HG02973 (cell line): ENCODE measurements at regions not wholly inside any gene's neighbourhood (a gene's known extent, or its start where the extent isn't known, plus 50 kb on each side); places are given as distances from the start of the nearest gene placed in this dataset.

ENCODE experiments used
- ATAC-seq: cut with Tn5 transposase; IDR thresholded peaks from one replicate; pipeline ENCODE4 v1.9.1; 2021; ENCODE audit warnings: moderate library complexity; ENCODE audit not compliant: unreplicated experiment

DNA sequence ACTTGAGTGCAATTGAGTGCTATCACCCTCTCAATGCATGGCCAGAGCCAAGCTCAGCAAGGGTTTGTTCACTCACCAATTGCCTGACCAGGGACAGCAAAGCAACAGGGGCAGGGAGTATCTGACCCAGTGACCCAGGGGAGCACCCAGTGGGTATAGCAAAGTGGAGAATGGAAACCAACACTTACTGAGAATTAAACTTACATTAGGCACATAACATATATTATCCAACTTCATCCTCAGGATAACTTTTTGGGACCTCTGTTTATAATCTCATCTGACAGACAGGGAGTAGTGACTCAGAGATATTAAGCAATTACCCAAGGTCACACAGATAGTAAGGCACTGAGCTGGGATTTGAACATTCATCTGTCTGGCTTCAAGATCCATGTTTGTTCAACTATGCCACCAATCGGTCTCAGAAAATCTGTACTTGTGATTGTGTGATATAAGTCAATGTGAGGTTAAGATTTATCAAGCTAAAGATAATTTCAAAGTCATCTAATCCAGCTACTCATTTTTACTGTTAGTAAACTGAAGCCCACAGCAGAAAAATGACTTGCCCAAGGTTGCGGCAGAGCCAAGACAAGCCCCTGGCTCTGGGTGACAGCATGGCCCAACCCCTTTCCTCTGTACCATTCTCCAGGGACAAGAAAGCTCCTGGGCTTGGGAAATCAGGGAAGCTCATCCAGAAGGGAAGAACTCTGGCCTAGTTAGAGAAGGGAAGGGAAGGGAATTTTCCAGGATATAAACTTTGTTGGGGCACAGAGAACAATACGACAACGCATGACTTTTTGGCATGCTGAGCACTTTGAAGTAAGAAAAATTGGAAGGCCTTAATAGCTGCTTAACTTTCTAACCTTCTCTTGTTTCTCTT lies 138.0 kb upstream of the SMAD3 start:
- ATAC-seq: no peak

DNA sequence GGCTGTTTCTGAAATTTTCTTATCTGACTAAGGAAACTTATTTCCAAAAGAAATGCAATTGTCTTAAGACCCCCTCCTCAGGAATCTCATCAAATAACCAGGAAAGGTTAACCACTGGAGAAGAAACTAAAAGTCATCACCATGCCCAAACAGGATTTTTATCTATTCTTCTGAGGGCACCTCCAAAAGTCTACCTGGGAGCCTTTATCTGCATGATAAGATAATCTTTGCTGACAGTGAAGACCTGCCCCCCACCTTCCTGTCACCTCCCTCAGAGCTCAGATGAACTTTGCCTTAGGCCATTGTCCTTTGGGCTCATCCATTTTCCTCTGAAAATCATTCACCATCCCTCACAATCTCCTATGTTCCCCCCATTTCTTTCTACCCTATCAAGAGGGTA lies 137.3 kb upstream of the SMAD3 start:
- no peak for ATAC-seq

DNA sequence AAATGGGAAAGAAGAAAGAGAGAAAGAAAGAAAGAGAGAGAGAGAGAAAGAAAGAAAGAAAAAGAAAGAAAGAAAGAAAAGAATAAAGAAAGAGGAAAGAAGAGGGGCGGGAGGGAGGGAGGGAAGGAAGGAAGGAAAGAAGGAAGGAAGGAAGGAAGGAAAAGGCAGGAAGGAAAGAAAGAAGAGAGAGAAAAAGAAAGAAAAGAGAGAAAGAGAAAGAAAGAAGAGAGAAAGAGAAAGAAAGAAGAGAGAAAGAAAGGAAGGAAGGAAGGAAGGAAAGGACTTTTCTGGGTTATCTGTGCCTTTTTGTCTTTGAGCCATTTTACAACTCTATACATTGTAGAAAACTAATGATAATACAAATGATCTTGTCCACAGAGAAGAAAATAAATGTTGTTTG lies 136.6 kb upstream of the SMAD3 start:
- ATAC-seq: no peak

DNA sequence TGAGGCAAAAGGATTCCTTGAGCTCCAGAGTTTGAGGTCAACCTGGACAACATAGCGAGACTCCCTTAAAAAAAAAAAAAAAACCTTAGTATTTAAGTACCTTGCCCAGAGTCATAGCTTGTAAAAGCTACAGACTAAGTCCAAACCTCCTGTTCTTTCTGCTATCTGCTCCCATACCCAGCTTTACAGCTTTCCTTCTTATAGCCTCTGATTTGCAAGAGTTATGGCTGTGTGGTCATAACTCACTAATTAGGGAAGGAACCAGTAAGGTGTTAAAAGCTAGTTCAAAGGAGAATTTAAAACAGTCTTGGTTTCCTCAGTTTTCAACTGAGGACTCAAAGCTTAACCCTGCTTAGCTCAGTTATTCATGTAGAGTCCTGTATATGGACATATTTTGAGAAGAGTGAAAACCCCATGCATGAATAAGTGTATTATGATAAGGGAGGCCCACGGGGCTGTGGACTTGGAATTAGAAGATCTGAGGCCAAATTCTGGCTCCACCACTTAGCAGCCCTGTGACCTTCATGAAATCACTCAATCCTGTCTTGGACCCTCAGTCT lies 135.5 kb upstream of the SMAD3 start:
- no peak for ATAC-seq

DNA sequence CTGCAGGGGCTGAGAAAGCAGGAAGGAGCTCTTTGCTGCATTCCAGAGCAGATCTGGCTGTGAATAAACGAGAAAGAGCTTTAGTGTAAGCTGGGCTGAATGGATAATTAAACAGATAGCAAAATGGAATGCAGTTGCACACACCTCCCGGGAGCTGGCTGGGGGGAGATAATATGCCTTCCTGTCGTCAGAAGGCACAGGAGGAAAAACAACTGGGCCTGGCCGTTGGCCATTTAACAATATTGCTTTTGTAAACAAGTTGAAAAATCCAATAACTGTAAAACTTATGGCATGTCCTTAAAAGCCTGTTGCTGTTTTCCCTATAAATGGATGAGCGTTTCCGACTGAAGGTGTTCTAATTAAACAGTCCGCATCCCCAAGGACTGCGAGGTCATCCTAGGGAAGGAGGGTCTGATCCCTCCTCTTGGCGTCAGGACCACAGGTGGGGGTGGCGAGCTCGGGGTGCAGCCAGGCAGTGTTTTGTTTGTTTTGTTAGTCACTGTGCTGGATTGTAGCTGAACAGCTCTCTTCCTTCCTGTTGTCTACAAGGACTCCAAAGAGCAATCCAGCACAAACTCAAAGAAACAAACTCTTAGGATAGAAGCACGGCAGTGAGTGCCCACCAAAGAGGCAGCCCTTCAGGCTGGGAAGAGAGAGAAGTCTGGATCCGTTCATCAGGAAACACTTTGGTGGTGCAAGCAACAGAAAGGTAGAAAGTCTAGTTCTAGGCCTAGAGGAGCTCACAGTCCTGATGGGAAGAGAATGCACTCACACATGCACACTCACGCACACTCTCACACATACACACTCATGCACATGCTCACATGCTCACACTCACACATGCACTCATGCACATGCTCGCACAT lies 133.4 kb upstream of the SMAD3 start:
- no peak for ATAC-seq

DNA sequence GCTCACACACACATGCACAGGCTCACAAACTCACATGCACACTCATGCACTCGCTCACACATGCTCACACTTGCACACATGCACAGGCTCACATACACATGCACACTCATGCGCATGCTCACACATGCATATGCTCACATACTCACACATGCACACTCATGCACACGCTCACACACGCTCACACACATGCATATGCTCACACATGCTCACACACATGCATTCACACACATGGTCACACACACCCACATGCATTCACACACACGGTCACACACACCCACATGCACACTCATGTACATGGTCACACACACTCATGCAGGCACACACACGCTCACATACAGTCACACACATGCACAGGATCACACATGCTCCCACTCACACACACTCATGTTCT lies 132.8 kb upstream of the SMAD3 start:
- ATAC-seq: no peak

DNA sequence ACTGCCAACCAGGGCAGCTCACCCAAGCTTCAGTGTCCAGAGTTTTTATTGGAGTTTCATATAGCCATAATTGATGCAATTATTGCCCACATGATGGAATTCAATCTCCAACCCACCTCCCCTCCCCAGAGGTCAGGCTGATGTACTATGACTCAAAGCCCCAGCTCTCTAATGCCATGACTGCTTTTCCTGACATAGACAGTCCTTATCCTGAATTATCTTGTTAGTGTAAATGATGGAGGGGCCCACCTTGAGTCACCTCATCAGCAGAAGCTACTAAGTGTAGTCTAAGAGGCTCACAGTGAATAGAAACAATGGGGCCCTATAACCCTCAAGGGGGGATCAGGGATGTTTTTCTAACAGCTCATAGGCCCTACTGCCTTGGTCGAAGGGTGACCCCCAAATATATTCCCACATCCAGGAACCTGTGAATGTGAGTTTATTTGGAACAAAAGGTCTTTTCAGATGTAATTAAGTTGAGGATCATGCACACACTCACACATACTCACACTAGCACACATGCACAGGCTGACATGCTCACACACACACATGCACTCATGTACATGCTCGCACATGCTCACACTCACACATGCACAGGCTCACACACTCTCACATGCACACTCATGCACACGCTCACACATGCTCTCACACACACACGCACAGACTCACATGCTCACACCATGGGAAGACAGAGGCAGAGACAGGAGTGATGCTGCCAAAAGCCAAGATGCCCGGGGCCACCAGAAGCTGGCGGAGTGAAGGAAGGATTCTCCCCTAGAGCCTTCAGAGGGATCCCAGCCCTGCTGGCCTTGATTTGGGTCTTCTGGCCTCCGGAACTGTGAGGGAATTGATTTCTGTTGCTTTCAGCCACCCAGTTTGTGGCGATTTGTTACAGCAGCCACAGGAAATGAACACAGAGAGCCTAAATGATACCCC lies 131.2 kb upstream of the SMAD3 start:
- ATAC-seq: no peak

DNA sequence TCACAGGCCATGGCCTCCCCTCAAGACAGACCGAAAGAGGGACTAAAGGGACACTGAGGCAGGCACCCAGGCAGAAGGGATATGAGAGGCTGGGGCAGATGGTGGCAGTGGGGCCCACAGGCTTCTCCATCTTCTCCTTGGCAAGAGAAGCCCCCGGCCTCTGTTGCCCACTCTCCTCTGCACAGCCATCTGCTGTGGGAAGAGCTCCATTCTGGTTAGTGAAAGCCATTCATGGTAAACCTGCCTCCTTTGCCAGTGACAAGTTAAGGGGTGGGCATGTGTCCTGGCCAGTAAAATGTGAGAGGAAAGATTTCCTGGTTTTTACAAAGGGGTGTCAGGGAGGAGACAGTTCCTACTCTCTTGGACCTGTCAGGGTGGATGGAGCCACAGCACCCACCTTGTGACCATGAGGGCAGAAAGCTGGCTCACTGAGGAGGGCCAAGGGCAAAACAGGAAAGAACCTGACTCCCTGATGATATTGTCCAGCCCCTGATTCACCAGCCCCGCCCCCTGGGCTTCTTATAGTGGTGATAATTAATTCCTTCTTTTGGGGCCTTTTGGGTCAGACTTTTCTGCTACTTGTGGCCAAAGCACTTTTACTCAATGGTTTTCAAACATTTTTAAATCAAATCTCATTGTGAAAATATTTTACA lies 130.4 kb upstream of the SMAD3 start:
- ATAC-seq: no peak

DNA sequence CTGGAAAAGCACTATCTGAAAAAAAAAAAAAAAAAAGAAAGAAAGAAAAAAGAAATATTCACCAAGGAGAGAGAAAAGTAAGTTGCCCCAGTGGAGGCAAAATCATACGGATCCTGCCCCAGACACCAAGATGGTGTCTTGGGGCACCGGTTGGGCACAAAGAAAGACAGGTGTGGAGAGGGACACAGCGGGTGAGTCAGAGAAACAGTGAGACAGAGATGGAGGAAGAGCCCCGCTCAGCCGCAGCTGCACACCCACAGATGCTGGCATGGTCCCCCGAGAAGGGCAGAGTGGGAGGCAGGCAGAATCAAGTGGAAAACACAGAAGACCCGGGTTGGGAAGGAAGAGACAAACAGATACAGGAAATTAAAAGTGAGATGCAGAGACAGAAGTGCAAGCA lies 129.7 kb upstream of the SMAD3 start:
- no peak for ATAC-seq

DNA sequence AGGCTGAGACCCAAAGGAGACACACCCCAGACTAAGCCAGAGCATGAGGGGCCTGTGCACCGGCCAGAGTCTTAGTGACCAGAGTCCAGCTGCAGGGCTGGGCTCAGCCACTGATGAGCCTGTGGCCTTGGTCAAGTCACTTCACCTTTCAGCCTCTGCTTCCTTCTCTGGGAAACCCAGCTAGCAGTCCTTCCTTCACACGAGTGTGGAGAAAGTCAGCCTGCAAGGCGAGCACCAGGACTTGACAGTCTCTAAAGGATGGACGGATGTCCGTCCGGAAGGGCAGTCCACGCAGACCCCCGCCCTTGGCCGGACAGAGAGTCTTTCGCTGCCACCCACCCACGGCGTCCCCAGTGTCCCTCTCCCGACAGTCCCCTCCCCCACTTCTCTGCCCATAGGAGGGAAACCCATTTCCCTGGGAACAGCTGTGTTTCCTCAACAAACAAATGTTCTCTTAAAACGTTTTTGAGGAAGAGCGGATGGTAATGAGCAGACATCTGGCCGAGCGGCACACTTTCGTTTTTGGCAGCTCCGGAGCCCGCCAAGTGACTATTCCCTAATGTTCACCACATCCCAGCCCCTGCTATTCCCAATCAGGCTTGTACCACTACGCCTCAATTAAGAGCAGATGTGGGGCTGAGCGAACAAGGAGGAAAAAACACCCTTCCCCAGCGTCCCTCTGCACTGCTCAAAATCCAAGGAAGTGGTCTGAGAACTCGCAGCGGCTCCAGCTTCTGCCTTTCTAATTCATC lies 129.1 kb upstream of the SMAD3 start:
- no peak for ATAC-seq

DNA sequence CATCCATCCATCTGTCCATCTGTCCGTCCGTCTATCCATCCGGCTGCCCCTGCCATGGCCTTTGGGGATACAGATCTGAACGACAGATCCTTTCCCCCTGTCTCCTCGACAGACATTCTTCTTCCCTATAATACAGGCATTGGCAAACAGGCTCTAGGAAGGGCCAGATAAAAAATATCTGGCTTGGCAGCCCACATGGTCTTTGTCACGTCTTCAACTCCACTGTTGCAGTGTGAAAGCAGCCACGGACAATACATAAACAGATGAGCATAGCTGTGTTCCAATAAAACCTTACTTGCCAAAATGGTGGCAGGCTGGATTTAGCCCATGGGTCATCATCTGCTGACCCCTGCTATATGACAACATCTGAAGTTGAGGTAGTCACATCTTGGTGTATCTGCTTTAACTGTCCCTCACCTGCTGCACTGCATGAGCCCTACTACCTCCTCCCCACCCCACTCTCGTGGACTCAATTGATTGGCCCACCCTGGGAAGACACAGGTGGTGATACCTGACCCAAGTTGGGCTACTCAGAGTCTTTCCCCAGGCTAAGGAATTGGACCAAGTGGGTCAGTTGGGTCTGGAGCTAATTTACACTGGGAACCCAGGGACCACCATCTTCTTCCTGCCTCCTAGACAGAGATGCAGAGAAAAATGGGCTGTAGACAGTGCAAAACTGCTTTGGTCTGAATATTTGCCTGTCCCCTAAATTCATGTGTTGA lies 128.4 kb upstream of the SMAD3 start:
- ATAC-seq: no peak

DNA sequence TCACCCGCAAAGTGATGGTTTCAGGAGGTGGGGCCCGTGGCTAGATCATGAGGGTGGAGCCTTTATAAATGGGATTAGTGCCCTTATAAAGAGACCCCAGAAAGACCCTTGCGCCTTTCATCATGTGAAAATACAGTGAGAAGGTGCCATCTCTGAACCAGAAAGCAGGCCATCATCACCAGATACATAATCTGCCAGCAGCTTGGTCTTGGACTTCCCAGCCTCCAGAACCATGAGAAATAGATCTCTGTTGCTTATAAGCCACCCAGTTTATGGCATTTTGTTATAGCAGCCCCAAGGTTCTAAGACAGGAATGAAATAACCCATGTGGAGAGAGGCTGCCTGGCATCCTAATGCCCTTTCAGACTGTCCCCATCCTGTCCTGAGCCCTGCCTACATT lies 127.8 kb upstream of the SMAD3 start:
- ATAC-seq: no peak

DNA sequence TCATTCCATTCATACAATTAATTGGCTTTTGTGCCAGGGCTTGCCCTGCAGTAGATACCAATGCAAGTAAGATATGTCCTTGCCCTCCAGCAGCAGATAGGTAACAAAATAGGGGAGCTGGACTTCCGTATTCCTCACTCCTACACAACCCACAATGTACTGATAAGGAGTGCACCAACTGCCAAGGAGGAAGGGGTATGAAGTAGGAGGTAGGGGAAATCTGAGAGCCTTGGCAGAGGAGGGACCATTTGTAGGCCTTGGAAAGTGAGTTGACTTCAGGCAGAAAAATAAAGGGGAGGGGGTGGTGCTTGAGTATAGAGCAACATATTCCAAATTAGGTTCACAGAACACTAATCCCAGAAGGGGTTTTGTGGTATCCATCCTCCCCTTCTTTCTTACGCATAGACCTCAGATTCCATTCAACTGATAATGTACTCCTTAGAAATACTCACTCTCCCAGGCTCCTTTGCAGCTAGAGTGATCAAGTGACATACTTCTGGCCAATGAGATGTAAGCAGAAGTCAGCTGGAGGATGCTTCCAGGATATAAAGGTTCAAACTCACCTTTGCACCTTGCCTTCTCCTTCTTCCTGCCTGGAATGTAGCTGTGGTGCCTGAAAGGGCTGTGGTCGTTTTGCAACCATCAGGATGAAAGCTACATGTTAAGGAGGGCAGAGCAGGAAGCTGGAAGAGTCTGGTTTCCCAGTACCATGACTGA lies 127.1 kb upstream of the SMAD3 start:
- no peak for ATAC-seq

DNA sequence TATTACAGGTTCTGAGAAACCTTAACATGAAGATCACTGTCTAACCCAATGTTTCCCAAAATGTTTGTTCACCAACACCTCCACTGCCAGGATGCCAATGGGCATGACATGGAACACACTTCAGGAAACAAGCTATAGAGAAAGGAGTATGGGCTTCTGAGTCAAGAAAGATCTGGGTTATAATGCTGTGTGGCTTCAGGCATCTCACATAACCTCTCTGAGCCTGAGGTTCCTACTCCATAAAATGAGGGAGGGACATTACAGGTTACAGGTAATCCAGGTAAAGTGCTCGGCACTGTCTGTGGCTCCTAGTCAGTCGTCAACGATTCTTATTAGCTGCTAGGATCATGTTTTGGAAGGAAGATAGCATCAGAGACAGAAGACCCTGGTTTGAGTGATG lies 126.4 kb upstream of the SMAD3 start:
- no peak for ATAC-seq

DNA sequence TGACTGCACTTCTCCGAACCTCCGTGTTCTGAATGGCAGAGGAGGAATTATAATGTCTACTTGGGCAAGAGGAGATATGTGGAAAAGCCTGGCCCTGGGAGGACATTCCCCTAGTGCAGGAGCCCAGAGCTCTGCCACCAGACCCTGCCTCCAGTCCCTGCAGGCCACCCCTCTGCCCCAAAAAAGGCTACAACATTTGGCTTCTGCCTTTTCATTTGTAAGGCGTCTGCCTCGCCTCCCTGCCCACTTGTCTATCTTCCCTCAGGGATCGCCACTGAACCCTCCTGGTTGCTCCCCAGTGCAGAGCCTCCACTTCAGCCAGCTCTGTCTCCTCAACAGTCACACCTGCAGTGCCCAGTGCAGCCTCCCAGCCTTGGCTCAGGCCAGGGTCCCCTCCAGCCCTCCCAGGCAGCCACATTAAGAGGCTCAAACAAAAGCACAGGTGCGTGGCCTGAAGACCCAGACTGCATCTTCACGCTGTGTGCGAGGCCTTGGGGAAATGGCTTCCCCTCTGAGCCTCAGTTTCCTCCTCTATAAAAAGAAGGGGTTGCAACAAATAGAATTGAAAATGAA lies 125.9 kb upstream of the SMAD3 start:
- no peak for ATAC-seq

DNA sequence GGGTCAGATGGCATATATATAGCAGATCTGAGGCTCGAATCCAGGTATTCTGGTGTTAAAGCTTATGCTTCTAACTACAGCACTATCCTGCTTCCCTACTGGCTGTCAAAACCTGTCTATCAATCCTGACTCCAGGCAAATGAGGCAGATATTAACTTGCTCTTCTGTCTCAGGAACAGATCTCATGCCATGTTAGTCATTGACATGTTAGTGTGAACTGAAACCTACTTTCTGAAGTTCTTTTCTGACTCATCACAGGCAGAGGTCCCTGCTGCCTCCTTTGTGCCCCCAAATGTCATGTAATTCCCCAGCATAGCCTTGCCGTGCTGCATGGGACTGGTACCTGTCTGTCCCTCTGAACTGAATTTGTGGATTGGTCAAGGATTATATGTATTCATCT lies 125.0 kb upstream of the SMAD3 start:
- no peak for ATAC-seq

DNA sequence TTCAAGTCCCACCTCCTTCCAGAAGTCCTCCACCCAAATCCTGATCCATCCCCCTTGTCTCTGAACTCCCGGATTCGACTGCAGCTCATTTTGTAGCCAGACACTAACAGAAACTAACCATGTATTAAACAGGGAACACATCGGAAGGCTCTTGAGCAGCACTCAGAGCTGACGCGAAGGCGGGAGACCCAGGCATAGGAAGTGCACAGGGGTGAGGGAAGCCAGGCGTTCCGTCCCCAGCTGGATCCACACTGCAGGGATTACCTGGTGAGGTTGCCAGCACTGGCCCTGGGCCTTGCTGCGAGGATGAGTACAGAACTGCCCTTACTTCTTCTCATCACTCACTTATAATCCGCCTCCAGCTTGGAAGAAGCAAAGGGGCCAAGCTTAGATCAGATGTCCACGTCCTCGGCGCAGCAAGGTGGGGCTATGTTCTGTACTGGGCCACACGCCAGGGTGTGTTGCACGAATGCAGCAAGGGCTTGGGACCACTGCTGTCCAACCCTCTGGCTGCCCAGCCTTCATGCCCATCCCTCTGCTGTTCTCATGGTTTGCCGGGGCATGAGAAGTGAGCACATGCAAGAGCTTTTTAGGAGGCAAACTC lies 124.2 kb upstream of the SMAD3 start:
- no peak for ATAC-seq

DNA sequence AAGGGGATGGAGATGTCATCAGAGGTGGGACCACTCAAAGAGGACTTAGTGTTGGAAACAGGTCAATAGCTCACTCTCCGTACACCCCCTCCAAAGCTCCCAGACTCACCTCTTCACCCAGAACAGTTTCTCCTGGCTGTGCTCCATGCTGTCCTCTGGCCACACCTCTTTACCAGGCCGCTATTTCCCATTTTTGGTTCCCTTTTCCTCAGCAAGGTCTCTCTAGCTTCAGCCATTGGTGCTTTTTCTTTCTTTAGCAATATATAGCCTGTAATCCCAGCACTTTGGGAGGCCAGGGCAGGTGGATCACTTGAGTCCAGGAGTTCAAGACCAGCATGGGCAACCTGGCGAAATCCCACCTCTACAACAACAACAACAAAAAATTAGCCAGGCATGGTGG lies 123.6 kb upstream of the SMAD3 start:
- ATAC-seq: no peak
